DMS114 treated with DMSO at 0.1 percent for 48 hours (cell line): ENCODE measurements at regions not wholly inside any gene's neighbourhood (a gene's known extent, or its start where the extent isn't known, plus 50 kb on each side); places are given as distances from the start of the nearest gene placed in this dataset.

Experiments used
- DNase-seq: peaks from one replicate; lab custom pipeline; 2025; ENCODE audit not compliant: unreplicated experiment; lab: John Stamatoyannopoulos, UW

DNA sequence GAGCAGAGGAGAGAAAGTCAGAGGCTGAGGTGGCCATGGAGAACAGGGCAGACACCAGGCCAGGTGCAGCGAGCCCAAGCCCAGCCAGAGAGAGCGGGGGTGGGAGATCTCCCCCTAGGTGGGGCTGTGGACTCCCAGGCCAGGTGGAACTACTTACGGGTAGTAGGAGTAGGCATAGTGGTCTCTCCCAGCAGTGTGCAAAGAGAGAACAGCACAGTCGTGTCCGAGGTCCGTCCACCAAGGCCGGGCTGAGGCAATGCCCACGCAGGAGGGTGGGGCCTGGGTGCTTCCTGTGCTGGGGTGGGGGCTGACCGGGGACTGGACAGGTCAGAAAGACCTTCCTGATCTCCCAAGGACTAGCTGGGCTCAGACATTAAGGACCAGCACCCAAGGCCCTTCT is 263.7 kb downstream of the PTPRU start:
- DNase-seq: no peak

DNA sequence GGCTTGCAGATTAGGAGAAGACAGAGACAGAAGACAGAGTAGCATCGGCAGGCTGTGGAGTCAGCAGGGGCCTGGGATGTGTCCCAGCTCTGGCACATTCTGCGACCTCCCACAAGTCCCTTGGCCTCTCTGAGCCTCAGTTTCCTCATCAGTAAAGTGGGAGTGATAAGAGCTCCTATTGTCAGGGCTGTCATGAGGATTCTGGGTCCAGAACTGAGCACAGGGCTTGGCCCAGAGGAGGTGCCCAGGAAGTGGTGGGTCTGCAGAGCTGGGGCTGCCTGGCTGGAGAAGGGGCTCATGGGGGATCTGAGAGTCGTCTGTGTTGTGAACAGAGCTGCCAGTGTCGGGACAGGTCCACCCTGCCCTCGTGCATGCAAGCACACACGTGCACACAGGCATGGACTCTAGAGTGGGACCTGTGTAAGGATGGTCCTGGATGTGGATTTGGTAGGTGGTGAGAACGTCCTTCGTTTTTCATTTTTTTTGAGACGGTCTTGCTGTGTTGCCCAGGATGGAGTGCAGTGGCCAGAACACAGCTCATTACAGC is 262.9 kb downstream of the PTPRU start:
- no peak for DNase-seq

GRCh38 chr1:29498126-29499103 is 262.1 kb downstream of the PTPRU start:
- no peak for DNase-seq

- no peak for DNase-seq
Measured at GRCh38 chr1:29497395-29498125, 261.2 kb downstream of the PTPRU start.

GRCh38 chr1:29496701-29497100 is 260.4 kb downstream of the PTPRU start:
- no peak for DNase-seq

GRCh38 chr1:29490204-29490934 is 254.0 kb downstream of the PTPRU start:
- DNase-seq: no peak

GRCh38 chr1:29489471-29489870 is 253.1 kb downstream of the PTPRU start:
- no peak for DNase-seq

DNA sequence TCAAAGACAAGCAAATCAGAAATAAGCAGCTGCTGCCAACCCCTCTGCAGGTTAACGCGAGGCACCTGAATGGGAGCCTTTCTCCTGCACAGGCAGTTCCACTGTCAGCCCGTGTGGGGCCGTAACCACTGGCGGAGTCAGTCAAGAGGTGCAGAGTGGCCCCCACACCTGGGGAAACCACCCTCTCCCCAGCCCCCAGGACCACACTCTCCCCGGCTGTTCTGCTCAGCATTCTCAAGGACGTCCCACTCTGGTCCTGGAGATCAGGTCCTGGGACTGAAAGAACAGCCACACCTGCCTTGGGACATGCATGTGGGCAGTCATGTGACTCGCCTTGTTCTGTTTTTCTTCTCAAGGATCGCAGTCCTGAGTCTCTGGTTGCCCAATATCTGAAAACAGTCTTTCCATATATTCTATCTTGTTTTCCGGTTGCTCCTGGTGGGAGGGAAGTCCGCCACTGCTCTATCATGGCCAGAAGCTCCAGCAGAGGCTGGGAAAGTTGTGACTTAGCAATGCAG is 252.5 kb downstream of the PTPRU start:
- DNase-seq: no peak

- no peak for DNase-seq
Measured at GRCh38 chr1:29488086-29488793, 251.9 kb downstream of the PTPRU start.

DNA sequence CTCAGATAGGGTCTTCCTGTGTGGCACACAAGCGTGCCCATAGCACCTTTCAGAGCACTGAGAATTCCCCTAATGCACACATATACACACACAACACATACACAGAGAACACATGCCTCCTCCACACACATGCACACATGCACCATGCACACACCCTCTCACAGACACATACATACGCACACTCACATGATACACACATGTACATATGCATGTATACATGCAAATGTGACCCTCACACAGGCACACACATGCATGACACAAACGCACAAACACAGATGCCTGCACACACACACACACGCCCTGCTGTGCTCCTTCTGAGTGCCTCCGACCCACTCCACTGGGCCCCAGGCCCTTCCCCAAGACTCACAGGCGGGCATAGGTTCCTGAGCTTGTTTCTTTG is 251.0 kb downstream of the PTPRU start:
- no peak for DNase-seq

DNA sequence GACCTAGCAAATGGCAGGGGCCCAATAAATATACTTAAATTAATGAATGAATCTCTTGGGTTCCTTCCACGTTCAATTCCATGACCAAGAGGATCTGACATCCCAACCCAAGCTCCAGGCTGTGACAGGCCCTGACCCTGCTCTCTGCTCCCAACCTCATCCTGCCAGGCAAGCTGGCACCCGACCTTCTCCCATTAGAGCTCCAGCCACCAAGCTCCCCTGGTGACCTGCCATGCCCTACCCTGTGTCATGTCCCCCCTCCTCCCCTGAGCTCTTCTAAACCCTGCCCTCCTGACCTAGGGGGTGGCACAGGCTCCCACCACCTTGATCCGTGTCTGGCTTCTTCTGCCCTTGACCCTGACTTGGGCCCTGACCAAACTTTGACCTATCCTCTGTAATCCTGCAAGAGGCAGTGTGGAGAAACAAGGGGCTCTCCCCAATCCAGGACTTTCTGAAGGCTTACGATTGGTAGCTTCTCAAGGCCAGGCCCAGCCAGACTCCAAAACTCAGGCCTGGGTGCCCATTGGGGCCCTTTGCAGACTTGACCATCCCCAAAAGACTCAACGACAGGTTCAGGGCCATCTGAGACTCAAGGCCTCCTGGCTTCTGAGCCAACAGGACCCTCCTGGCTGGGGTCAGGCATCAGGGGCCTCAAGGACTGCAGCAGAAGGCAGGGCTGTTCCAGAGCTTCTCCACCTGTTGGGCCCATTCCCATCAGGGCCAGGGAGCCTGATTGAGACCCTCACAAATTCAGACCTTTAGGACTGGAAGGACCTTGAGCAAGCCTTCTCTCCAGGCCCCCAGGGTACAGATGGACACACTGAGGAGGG is 249.0 kb downstream of the PTPRU start:
- no peak for DNase-seq

DNA sequence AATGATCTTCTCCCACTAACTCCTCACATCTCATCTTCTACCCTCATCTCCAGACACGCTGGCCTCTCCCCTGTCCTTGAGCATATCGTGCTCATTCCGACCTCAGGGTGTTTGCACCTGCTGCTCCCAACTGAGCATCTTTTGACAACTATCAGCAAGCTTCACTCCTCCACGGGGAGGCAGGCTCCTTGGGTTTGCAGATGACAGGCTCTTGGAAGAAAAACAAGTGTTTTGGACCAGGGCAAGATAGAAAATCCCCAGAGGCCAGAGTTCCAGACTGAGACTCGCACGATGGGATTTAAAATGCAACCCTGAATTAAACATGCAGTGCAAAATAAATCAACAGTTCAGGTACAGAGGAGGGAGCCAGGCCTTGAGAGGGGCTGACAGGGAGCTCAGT is 246.7 kb downstream of the PTPRU start:
- no peak for DNase-seq

DNA sequence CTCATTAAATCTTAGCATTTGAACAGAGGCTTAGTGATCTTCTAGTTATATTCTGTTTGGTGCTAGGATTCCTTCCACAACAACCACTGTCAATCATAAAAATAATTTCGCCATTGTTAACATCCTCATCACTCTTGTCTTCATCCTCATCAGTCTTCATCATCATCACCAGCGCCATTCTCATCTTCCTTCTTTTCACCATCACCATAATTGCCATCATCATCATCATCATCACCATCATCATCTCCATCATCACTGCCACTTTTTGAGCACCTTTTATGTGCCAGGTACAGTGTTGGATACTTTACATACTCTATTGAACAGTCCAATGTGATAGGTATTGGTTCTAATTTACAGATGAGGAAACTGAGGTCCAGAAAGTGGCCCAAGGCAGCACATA is 245.7 kb downstream of the PTPRU start:
- DNase-seq: no peak

DNA sequence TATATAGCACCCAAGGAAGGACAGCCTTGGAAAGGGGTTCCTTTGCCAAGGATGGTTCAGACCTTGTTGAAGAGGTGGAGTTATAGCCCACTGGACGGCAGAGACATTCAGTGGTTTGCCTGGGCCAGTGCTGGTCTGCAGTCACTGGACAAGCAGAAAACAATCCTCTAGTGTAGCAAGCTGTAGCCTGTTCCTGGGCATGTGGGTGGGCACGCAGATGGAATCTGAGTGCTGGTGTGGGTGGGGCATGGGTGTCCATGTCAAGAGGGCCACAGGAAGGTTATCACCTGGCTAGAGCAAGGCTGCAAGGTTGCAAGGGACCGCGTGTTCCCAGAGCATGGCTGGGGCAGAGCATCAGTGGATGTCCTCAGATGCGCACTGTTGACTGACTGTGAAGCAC is 244.7 kb downstream of the PTPRU start:
- no peak for DNase-seq

DNA sequence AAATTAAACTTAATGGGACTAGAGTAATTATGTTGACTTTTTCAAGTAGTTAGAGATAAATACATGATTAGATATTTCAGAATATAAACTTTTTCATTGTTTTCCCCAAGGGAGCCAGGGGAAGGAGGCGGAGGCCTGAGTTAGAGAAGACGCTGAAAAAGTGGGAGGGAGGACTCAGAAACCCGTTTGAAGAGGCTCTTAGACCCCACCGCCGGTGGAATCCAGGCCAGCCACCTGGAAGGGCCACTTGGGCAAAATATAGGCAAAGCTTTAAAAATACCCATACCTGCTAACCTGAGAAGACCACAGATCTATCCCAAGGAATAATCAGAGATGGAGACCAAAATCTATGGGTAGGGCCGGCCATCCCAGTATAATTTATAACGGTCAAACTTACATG is 242.6 kb downstream of the PTPRU start:
- DNase-seq: no peak

DNA sequence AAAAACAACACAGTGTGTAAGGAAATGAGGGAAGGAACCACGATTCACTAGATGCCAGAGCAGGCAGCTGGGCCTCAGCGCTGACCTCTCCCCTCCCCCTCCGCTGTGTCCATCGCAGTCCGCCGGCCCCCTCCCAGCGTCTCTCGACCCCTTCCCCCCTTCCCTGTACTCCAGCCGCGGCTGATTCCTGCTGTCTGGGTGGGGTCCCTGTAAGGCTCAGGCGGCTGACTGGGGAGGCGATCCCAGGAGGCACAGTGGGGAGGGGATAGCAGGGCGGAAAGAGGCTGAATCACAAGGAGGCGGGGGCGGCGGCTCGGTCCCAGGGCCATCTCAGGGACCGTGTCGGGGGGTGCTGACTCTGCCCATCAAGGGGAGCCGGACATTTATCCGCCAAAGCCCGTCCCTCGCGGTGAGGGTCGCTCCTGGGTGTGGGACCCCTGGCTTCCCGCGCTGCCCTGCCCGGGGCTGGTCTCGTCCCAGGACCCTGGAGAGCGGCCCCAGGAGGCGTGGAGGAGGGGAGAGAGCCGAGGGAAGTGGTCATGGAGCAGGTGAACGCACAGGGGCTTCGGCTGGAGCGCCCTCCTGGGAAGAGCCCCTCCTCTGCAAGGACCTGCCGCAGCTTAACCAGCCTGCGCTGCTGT is 241.9 kb downstream of the PTPRU start:
- DNase-seq: no peak

GRCh38 chr1:29475326-29475725 is 239.0 kb downstream of the PTPRU start:
- no peak for DNase-seq

- no peak for DNase-seq
Measured at GRCh38 chr1:29474274-29475244, 238.2 kb downstream of the PTPRU start.
